IMR-90 (cell line): ENCODE measurements at regions not wholly inside any gene's neighbourhood (a gene's known extent, or its start where the extent isn't known, plus 50 kb on each side); places are given as distances from the start of the nearest gene placed in this dataset.

Experiments
- MAZ ChIP-seq: IDR thresholded peaks from 2 replicates; pipeline ENCODE4 v1.6.1; 2012; ENCODE audit warnings: low read depth, mild to moderate bottlenecking, low read length, improper control_type of control experiment, moderate library complexity, borderline replicate concordance
- TF ChIP-seq, protein P1 (sequence below): conservative IDR thresholded peaks from 2 replicates; pipeline ENCODE4 v1.5.1; 2012; ENCODE audit warnings: mild to moderate bottlenecking, low read depth, low read length, improper control_type of control experiment

DNA sequence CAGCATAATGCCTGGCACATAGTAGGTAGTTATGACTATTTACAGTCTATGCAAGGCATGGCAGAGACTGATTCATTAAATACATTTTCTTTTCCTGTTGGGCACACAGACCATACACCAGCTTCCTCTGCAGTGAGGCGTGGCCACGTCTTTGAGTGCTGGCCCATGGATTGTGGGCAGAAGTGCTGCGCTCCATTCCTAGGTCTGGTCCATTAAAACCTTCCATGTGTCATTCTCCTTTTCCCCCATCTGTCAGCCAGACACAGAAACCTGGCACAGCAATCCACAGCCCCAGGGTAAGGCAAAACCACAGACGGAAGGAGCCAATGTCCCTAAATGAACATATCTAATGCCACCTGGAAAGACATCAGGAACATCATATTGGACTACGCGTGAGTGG is 141.9 kb downstream of the TTC32 start:
- no peak for TF ChIP-seq MAZ
- TF ChIP-seq, protein P1, sequence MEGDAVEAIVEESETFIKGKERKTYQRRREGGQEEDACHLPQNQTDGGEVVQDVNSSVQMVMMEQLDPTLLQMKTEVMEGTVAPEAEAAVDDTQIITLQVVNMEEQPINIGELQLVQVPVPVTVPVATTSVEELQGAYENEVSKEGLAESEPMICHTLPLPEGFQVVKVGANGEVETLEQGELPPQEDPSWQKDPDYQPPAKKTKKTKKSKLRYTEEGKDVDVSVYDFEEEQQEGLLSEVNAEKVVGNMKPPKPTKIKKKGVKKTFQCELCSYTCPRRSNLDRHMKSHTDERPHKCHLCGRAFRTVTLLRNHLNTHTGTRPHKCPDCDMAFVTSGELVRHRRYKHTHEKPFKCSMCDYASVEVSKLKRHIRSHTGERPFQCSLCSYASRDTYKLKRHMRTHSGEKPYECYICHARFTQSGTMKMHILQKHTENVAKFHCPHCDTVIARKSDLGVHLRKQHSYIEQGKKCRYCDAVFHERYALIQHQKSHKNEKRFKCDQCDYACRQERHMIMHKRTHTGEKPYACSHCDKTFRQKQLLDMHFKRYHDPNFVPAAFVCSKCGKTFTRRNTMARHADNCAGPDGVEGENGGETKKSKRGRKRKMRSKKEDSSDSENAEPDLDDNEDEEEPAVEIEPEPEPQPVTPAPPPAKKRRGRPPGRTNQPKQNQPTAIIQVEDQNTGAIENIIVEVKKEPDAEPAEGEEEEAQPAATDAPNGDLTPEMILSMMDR: no peak
